HCT116 (cell line): ENCODE measurements at regions not wholly inside any gene's neighbourhood (a gene's known extent, or its start where the extent isn't known, plus 50 kb on each side); places are given as distances from the start of the nearest gene placed in this dataset.

Experiments
- ATAC-seq: fragments of 200-7000 bp; cut with Tn5 transposase; 2 replicates; pipeline ENCODE4 v1.9.1; 2020; ENCODE audit warnings: mild to moderate bottlenecking, moderate library complexity
- BruUV-seq: library from RNA; stranded (reverse); fragments of 400-500 nt; replicated peaks from 2 replicates; lab custom pipeline; 2021; lab: Mats Ljungman, UMichigan
- CTCF ChIA-PET: fragments of 300-600 bp; sonication (Branson Sonifier 250); formaldehyde crosslinking; loops from one replicate; lab custom pipeline; 2021; ENCODE audit warnings: antibody characterized with exemption; lab: Charles Lee
- POLR2A ChIA-PET: fragments of 300-600, 350-600 bp; sonication (Branson Sonifier 250); formaldehyde crosslinking; loops from one replicate; lab custom pipeline; 2021; ENCODE audit warnings: antibody characterized with exemption; lab: Charles Lee
- RAD21 ChIA-PET, 2 experiments: fragments of 300-600 bp; sonication (Branson Sonifier 250); formaldehyde crosslinking; loops; one replicate each; lab custom pipeline; 2023; ENCODE audit warnings: low total read pairs in 2 of 2; ENCODE audit not compliant: uncharacterized antibody in 2 of 2, unreplicated experiment in 2 of 2, low non-redundant PET in 1 of 2; lab: Charles Lee
- DNase-seq: peaks from one replicate; pipeline ENCODE4 v3.0.0-alpha.2; 2010; ENCODE audit warnings: low read depth, low spot score
- H2AFZ ChIP-seq: fragments of 200-600 bp; shearing (Covaris generic), sonication (generic); 2 replicates; pipeline ENCODE4 v1.6.1; 2017; ENCODE audit warnings: low read depth, mixed run types, mixed read lengths, antibody characterized with exemption, low read length; ENCODE audit not compliant: poor library complexity, severe bottlenecking
- H3K27ac ChIP-seq: 2 replicates; pipeline ENCODE4 v1.5.1; 2012; ENCODE audit warnings: low read depth, low read length
- H3K27me3 ChIP-seq: fragments of 200-600 bp; sonication (generic); 2 replicates; pipeline ENCODE4 v1.6.1; 2016; ENCODE audit warnings: mixed run types, low read length, mixed read lengths; ENCODE audit not compliant: insufficient read depth
- H3K36me3 ChIP-seq, 2 experiments: fragments of 200-500 bp in 1 of 2; fragments of 200-600 bp in 1 of 2; sonication (Bioruptor generic) in 1 of 2; sonication (generic) in 1 of 2; 2 replicates each; pipeline versions ENCODE4 v1.5.1 to v1.6.1; 2014 to 2016; ENCODE audit warnings: low read length in 2 of 2, inconsistent platforms in 1 of 2, mixed read lengths in 1 of 2, mixed run types in 1 of 2; ENCODE audit not compliant: insufficient read depth in 2 of 2, control insufficient read depth in 1 of 2
- H3K4me1 ChIP-seq, 2 experiments: fragments of 200-600 bp in 1 of 2; sonication (generic) in 1 of 2; 2 replicates each; pipeline versions ENCODE4 v1.5.1 to v1.6.1; 2012 to 2017; ENCODE audit warnings: low read length in 2 of 2, inconsistent platforms in 1 of 2, mild to moderate bottlenecking in 1 of 2, mixed read lengths in 1 of 2, mixed run types in 1 of 2, moderate library complexity in 1 of 2; ENCODE audit not compliant: insufficient read depth in 2 of 2, control insufficient read depth in 1 of 2
- H3K4me2 ChIP-seq: fragments of 200-600 bp; sonication (generic); 2 replicates; pipeline ENCODE4 v1.6.1; 2017; ENCODE audit warnings: mixed run types, low read length, mixed read lengths
- H3K4me3 ChIP-seq, 2 experiments: fragments of 200-600 bp in 1 of 2; sonication (generic) in 1 of 2; replicated peaks in 1 of 2; 2 replicates each; pipeline ENCODE4 v1.5.1; 2011 to 2016; ENCODE audit warnings: low read length in 2 of 2, control low read depth in 1 of 2, low read depth in 1 of 2, mild to moderate bottlenecking in 1 of 2, mixed read lengths in 1 of 2, mixed run types in 1 of 2
- H3K79me2 ChIP-seq: fragments of 200-600 bp; sonication (generic); 2 replicates; pipeline ENCODE4 v1.6.1; 2017; ENCODE audit warnings: mild to moderate bottlenecking, mixed run types, low read length, moderate library complexity, mixed read lengths; ENCODE audit not compliant: insufficient read depth
- H3K9ac ChIP-seq: fragments of 200-600 bp; sonication (generic); 2 replicates; pipeline ENCODE4 v1.6.1; 2016; ENCODE audit warnings: low read length, mixed read lengths
- H3K9me2 ChIP-seq: fragments of 200-600 bp; sonication (generic), shearing (Covaris generic); 2 replicates; pipeline ENCODE4 v1.6.1; 2017; ENCODE audit warnings: mixed run types, mild to moderate bottlenecking, moderate library complexity; ENCODE audit not compliant: insufficient read depth
- H3K9me3 ChIP-seq, 2 experiments: fragments of 200-500 bp in 1 of 2; fragments of 200-600 bp in 1 of 2; sonication (Bioruptor generic) in 1 of 2; sonication (generic) in 1 of 2; 2 replicates each; pipeline ENCODE4 v1.6.1; 2014 to 2017; ENCODE audit warnings: low read length in 2 of 2, mixed read lengths in 2 of 2, inconsistent platforms in 1 of 2, low read depth in 1 of 2, mild to moderate bottlenecking in 1 of 2, mixed run types in 1 of 2, moderate library complexity in 1 of 2; ENCODE audit not compliant: control insufficient read depth in 1 of 2, insufficient read depth in 1 of 2
- H4K20me1 ChIP-seq: fragments of 200-600 bp; sonication (generic), shearing (Covaris generic); 2 replicates; pipeline ENCODE4 v1.6.1; 2017; ENCODE audit warnings: mixed run types, mild to moderate bottlenecking, moderate library complexity; ENCODE audit not compliant: insufficient read depth
- CBX3 ChIP-seq: IDR thresholded peaks from 2 replicates; pipeline ENCODE4 v1.6.1; 2012; ENCODE audit warnings: low read depth
- CTCF ChIP-seq, 3 experiments: fragments of 200-600 bp in 1 of 3; sonication (generic) in 1 of 3; IDR thresholded peaks in 2 of 3; conservative IDR thresholded peaks in 1 of 3; 2 replicates each; pipeline ENCODE4 v1.5.1; 2012 to 2017; ENCODE audit warnings: low read depth in 2 of 3, low read length in 2 of 3, antibody characterized with exemption in 1 of 3, borderline replicate concordance in 1 of 3, control low read depth in 1 of 3, mild to moderate bottlenecking in 1 of 3, mixed read lengths in 1 of 3, mixed run types in 1 of 3, moderate library complexity in 1 of 3; ENCODE audit not compliant: insufficient read depth in 1 of 3
- ELF1 ChIP-seq: IDR thresholded peaks from 2 replicates; pipeline ENCODE4 v1.6.1; 2012; ENCODE audit warnings: low read depth, borderline replicate concordance
- EZH2phosphoT487 ChIP-seq: fragments of 200-600 bp; IDR thresholded peaks from 2 replicates; pipeline ENCODE4 v1.6.1; 2018; ENCODE audit warnings: antibody characterized with exemption, borderline replicate concordance
- FOSL1 ChIP-seq: IDR thresholded peaks from 2 replicates; pipeline ENCODE4 v1.6.1; 2012; ENCODE audit warnings: low read depth
- JUND ChIP-seq: IDR thresholded peaks from 2 replicates; pipeline ENCODE4 v1.6.1; 2012
- POLR2A ChIP-seq: IDR thresholded peaks from 2 replicates; pipeline ENCODE4 v1.7.0; 2011; ENCODE audit warnings: borderline replicate concordance; ENCODE audit not compliant: insufficient read depth, insufficient read length; ENCODE audit errors: extremely low read depth
- POLR2AphosphoS5 ChIP-seq: IDR thresholded peaks from 2 replicates; pipeline ENCODE4 v1.6.1; 2011; ENCODE audit warnings: mild to moderate bottlenecking, low read depth, low read length, moderate library complexity
- RAD21 ChIP-seq: IDR thresholded peaks from 2 replicates; pipeline ENCODE4 v1.6.1; 2012; ENCODE audit warnings: low read depth, mild to moderate bottlenecking
- TCF7L2 ChIP-seq: IDR thresholded peaks from 2 replicates; pipeline ENCODE4 v1.7.0; 2011; ENCODE audit warnings: borderline replicate concordance, inconsistent platforms; ENCODE audit not compliant: insufficient read depth, insufficient read length; ENCODE audit errors: extremely low read depth
- ZNF274 ChIP-seq: fragments of 200-500 bp; sonication (Bioruptor generic); IDR thresholded peaks from 2 replicates; pipeline ENCODE4 v1.6.1; 2014; ENCODE audit warnings: mild to moderate bottlenecking, low read depth, low read length, inconsistent platforms
- intact Hi-C: fragments of 100-400 bp; cut with micrococcal nuclease; formaldehyde crosslinking; loops from 2 replicates; pipeline ENCODE4 v1.10.0; 2022
- TF ChIP-seq, protein P1 (sequence below): IDR thresholded peaks from 2 replicates; pipeline ENCODE4 v1.6.1; 2012; ENCODE audit warnings: low read depth

DNA sequence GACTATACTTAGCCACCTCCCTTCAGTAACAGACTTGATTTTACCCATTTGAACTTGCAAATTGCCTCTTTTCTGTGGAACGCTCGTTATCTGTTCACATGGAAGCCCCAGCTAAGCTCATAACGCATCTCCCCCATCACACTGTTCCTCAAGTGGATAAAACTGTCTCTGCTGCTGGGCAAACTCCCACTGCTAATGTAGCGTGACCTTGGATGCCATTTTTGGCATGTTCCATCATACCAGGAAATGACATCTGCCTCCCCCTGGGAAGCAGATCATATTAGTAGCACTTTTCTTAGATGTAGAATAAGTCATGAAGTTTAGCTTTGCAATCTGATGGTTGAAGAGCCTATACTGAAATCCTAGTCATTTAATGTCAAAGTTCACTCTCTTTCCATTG is 528.7 kb upstream of the PLXNA2 start:
- no peak for ATAC-seq
- Histone ChIP-seq H3K9me3 (no peaks in the 10 kb centered on the region), H3K27me3 (no peaks in the 10 kb centered on the region), H4K20me1 (no peaks in the 10 kb centered on the region), H2AFZ (no peak overlapping the region), H3K9ac (no peak overlapping the region), H3K36me3 (no peaks in the 10 kb centered on the region), H3K27ac (no peak overlapping the region), H3K4me2 (no peak overlapping the region), H3K4me1 (no peaks in the 10 kb centered on the region), H3K79me2 (no peaks in the 10 kb centered on the region), H3K4me3 (no peak overlapping the region), H3K9me2 (no peaks in the 10 kb centered on the region)
- no TSS peak for BruUV-seq
- TF ChIP-seq POLR2A: no peak
- ChIA-PET RAD21 (no interaction called here), CTCF (no interaction called here), POLR2A (no interaction called here)
- intact Hi-C loops: no loop called here
- no peak for DNase-seq

DNA sequence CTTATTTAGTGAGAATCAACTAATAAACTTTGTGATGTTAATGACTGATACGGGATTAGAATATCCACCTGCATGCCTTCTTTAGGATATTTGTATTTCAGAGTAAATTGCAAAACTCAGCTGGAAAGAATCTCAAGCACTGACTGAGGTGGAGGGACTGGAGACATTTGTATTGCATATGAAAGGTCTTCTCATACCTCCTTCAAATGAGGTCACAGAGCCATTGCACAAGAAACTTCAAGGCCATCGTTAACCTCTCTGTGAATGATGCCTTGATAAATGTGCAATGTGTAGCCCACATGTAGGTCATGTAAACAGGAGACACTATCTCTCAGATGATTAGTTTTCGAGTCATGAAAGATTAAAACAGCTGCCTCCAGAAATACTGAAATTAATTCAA is 531.7 kb upstream of the PLXNA2 start:
- POLR2A ChIA-PET: no interaction called here

More for the DNA sequence above, 531.7 kb upstream of the PLXNA2 start:
- CTCF ChIA-PET: no interaction called here
- Histone ChIP-seq H3K4me3 (no peak overlapping the region), H3K79me2 (no peaks in the 10 kb centered on the region), H3K27ac (no peak overlapping the region), H3K9ac (no peak overlapping the region), H3K36me3 (no peaks in the 10 kb centered on the region), H3K9me3 (no peaks in the 10 kb centered on the region), H3K4me1 (no peaks in the 10 kb centered on the region), H3K27me3 (no peaks in the 10 kb centered on the region), H2AFZ (no peak overlapping the region), H3K4me2 (no peak overlapping the region), H3K9me2 (no peaks in the 10 kb centered on the region), H4K20me1 (no peaks in the 10 kb centered on the region)
- no peak for TF ChIP-seq CTCF (IDR thresholded peaks at IDR 0.05 in 2 of 3, conservative IDR thresholded peaks at IDR 0.05 in 1 of 3; ENCODE audit: borderline replicate concordance in 1 of 3, insufficient read depth in 1 of 3, low read depth in 2 of 3, low read length in 2 of 3)
- TF ChIP-seq FOSL1: no peak
- no peak for TF ChIP-seq POLR2AphosphoS5
- TF ChIP-seq RAD21: no peak
- TF ChIP-seq ELF1: no peak
- TF ChIP-seq JUND: no peak
- no peak for TF ChIP-seq EZH2phosphoT487
- no peak for TF ChIP-seq ZNF274
- TF ChIP-seq, protein P1, sequence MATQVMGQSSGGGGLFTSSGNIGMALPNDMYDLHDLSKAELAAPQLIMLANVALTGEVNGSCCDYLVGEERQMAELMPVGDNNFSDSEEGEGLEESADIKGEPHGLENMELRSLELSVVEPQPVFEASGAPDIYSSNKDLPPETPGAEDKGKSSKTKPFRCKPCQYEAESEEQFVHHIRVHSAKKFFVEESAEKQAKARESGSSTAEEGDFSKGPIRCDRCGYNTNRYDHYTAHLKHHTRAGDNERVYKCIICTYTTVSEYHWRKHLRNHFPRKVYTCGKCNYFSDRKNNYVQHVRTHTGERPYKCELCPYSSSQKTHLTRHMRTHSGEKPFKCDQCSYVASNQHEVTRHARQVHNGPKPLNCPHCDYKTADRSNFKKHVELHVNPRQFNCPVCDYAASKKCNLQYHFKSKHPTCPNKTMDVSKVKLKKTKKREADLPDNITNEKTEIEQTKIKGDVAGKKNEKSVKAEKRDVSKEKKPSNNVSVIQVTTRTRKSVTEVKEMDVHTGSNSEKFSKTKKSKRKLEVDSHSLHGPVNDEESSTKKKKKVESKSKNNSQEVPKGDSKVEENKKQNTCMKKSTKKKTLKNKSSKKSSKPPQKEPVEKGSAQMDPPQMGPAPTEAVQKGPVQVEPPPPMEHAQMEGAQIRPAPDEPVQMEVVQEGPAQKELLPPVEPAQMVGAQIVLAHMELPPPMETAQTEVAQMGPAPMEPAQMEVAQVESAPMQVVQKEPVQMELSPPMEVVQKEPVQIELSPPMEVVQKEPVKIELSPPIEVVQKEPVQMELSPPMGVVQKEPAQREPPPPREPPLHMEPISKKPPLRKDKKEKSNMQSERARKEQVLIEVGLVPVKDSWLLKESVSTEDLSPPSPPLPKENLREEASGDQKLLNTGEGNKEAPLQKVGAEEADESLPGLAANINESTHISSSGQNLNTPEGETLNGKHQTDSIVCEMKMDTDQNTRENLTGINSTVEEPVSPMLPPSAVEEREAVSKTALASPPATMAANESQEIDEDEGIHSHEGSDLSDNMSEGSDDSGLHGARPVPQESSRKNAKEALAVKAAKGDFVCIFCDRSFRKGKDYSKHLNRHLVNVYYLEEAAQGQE: no peak
- TF ChIP-seq CBX3: no peak
- no peak for TF ChIP-seq TCF7L2
- intact Hi-C loops: no loop called here
- DNase-seq (no peak), ATAC-seq (no peak)
- BruUV-seq: no TSS peak
- RAD21 ChIA-PET: no interaction called here
